ENCODE measurements at regions not wholly inside any gene's neighbourhood (a gene's known extent, or its start where the extent isn't known, plus 50 kb on each side); places are given as distances from the start of the nearest gene placed in this dataset.
"Not testable (repeated sequence)": the region's sequence is repeated elsewhere in the genome, so short reads cannot be mapped to it uniquely, and the experiment has no call there.

DNA sequence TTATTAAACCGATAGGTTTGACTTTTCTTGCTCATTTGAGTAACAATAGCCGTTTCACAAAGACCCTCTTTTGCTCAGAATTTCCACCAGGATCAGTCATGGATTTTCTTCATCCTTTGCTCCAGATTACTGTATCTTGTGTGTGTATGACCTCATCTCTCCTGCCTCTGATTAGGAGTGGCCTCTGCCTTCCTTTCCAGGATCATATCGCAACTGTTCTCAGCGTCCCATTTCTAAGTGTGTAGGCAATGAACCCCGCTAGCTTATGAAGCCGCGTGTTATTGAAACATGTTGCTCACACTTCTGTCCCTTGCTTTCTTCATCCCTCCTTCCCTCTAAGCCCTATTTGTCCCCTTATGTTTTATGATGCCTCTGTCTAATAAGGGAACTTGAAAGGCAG is 169.8 kb upstream of the RPS23 start:
- Mint-ChIP-seq H3K27ac (no peak overlapping the region), H3K27me3 (ENCODE audit: low read depth) (peaks cover 1% of the 10 kb centered on the region), H3K4me1 (ENCODE audit: low read depth) (no peaks in the 10 kb centered on the region), H3K4me3 (ENCODE audit: low read depth) (no peak overlapping the region), H3K9me3 (no peaks in the 10 kb centered on the region), H3K36me3 (ENCODE audit: low read depth) (no peaks in the 10 kb centered on the region)
- no peak for DNase-seq (ENCODE audit: low spot score)
- intact Hi-C loops (cut with micrococcal nuclease), result no loop called here

DNA sequence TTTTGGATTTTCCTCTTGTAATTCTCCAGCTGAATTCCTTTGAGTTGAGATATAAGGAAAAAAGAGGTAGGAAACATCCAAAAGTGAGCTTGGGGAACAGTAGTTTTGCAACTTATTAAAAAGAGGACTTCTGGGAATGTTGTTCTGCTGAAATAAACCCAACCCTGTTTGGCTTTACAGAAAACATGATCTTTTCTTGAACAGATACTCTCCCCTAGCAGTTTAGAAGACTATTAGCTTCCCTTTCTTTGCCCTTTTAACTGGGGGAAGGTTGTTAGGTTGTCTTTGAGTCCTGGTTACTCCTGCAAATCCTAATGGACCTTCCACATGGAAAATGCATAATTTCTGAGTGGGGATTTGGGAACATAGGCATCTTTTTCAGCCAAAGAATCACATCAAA is 168.7 kb upstream of the RPS23 start:
- Mint-ChIP-seq H3K36me3 (ENCODE audit: low read depth) (no peaks in the 10 kb centered on the region), H3K4me1 (ENCODE audit: low read depth) (no peaks in the 10 kb centered on the region), H3K27me3 (ENCODE audit: low read depth) (peaks cover 1% of the 10 kb centered on the region), H3K9me3 (no peaks in the 10 kb centered on the region), H3K27ac (no peak overlapping the region), H3K4me3 (ENCODE audit: low read depth) (no peak overlapping the region)
- intact Hi-C loops (cut with micrococcal nuclease), result no loop called here
- DNase-seq (ENCODE audit: low spot score), result no peak

- Mint-ChIP-seq H3K27me3 (ENCODE audit: low read depth) (peaks cover 1% of the 10 kb centered on the region), H3K9me3 (no peaks in the 10 kb centered on the region), H3K4me3 (ENCODE audit: low read depth) (no peak overlapping the region), H3K27ac (no peak overlapping the region), H3K36me3 (ENCODE audit: low read depth) (no peaks in the 10 kb centered on the region), H3K4me1 (ENCODE audit: low read depth) (no peaks in the 10 kb centered on the region)
- no peak for DNase-seq (ENCODE audit: low spot score)
- intact Hi-C loops (cut with micrococcal nuclease), result no loop called here
Measured at GRCh38 chr5:82445726-82446335, 167.7 kb upstream of the RPS23 start.

DNA sequence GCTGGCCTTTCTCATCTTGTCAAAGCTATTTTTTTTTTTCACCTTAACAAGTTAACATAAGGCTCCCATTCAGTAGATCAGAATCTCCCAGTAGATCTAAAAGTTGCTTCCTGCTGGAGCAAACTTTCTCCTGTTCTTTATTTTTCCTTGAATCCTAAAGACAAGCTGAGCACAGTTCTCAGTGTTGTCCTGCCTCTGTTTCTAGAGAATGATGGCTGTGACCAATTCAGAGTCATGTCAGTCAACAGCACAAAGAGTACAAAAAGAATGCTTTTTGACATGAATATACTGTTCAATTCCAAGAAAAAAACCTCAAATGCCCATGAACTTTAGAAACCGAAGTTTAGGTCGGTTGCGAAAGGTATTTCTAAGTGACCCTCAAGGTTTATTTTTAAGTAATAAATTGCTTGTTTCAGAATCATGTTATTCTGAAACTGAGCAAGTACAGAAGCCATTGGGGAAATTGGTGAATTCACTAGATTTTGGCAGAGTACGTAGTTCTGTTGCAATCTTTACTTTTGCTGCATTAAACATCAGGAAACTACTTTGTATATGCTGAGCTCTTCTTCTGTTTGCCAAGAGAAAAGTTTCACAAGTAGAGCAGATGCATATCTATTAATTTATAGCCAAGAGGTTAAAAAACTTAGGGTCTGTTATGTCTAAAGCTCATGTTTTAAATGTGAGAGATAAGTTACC is 161.7 kb upstream of the RPS23 start:
- Mint-ChIP-seq H3K9me3 (peaks cover 4% of the 10 kb centered on the region), H3K27ac (no peak overlapping the region), H3K4me3 (ENCODE audit: low read depth) (no peak overlapping the region), H3K27me3 (ENCODE audit: low read depth) (no peaks in the 10 kb centered on the region), H3K4me1 (ENCODE audit: low read depth) (no peaks in the 10 kb centered on the region), H3K36me3 (ENCODE audit: low read depth) (no peaks in the 10 kb centered on the region)
- intact Hi-C loops (cut with micrococcal nuclease), result no loop called here
- DNase-seq (ENCODE audit: low spot score), result no peak

- H3K9me3 Mint-ChIP-seq; H3K36me3 Mint-ChIP-seq (ENCODE audit: low read depth); H3K27me3 Mint-ChIP-seq (ENCODE audit: low read depth); intact Hi-C loops (cut with micrococcal nuclease); H3K4me3 Mint-ChIP-seq (ENCODE audit: low read depth); DNase-seq (ENCODE audit: low spot score); H3K27ac Mint-ChIP-seq; H3K4me1 Mint-ChIP-seq (ENCODE audit: low read depth): not testable (repeated sequence)
Measured at GRCh38 chr5:82437565-82437964, 159.4 kb upstream of the RPS23 start.

- intact Hi-C loops (cut with micrococcal nuclease), result no loop called here
- Mint-ChIP-seq H3K27me3 (ENCODE audit: low read depth) (no peaks in the 10 kb centered on the region), H3K4me1 (ENCODE audit: low read depth) (no peaks in the 10 kb centered on the region), H3K36me3 (ENCODE audit: low read depth) (no peaks in the 10 kb centered on the region), H3K27ac (no peak overlapping the region), H3K4me3 (ENCODE audit: low read depth) (no peak overlapping the region), H3K9me3 (peaks cover 4% of the 10 kb centered on the region)
- no peak for DNase-seq (ENCODE audit: low spot score)
Measured at GRCh38 chr5:82436291-82436690, 158.1 kb upstream of the RPS23 start.

- DNase-seq (ENCODE audit: low spot score); H3K4me3 Mint-ChIP-seq (ENCODE audit: low read depth); intact Hi-C loops (cut with micrococcal nuclease); H3K4me1 Mint-ChIP-seq (ENCODE audit: low read depth); H3K27me3 Mint-ChIP-seq (ENCODE audit: low read depth); H3K27ac Mint-ChIP-seq; H3K36me3 Mint-ChIP-seq (ENCODE audit: low read depth); H3K9me3 Mint-ChIP-seq: not testable (repeated sequence)
Measured at GRCh38 chr5:82434696-82435660, 156.8 kb upstream of the RPS23 start.

DNA sequence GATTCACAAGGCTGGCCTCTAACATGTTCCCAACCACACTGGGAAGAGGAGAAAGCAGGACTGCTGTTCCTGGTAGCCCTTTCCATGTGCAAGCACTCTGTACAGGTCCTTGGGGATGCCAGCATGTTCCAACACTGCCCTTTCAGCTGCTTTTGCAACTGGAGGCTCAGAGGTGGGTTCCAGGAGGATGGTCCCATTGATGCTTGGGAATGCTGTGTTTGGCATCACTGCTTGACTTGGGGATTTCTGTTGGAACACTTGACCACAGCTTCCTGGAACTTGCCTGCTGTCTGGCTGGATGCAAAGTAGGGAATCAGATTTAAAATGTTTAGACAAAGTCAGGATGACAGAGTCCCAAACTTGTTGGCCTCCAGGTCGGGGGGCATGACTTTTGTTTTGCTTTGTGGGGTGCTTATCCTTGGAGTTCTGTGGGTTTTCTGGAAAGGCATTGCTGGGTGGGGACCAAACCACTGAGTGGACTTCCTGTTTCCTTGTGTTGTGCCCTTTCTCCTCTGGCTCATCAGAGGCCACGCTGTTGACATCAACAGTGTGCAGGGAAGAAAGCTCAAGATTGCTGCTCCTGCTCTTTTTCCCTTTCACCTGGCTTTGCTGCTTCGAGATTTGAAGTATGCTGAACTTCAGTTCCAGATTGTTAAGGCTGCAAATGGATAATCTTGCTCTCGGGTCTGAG is 148.5 kb upstream of the RPS23 start:
- H3K27ac Mint-ChIP-seq, result no peak overlapping the region
- H3K9me3 Mint-ChIP-seq, result no peaks in the 10 kb centered on the region
- intact Hi-C loops (cut with micrococcal nuclease), result no loop called here
- H3K36me3 Mint-ChIP-seq (ENCODE audit: low read depth), result no peaks in the 10 kb centered on the region
- no peaks in the 10 kb centered on the region for H3K4me1 Mint-ChIP-seq (ENCODE audit: low read depth)
- H3K4me3 Mint-ChIP-seq (ENCODE audit: low read depth), result no peak overlapping the region
- H3K27me3 Mint-ChIP-seq (ENCODE audit: low read depth), result no peaks in the 10 kb centered on the region
- DNase-seq (ENCODE audit: low spot score), result no peak

DNA sequence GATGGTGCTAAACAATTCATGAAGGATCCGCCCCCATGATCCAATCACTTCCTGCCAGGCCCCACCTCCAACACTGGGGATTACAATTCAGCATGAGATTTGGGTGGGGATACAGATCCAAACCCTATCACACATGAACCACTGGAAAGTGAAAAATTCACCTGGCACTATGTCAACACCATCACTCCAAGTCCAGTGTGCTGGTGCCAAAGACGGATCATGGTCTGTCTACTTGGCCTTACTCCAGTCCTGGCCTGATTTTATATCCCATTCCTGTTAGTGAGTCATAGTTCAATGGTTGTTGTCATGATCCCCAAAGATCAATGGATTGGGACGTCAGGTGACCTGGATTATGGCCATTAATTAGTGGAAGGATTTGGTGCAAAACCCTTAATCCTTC is 147.4 kb upstream of the RPS23 start:
- H3K4me1 Mint-ChIP-seq (ENCODE audit: low read depth), result no peaks in the 10 kb centered on the region
- intact Hi-C loops (cut with micrococcal nuclease), result no loop called here
- no peak for DNase-seq (ENCODE audit: low spot score)
- no peak overlapping the region for H3K4me3 Mint-ChIP-seq (ENCODE audit: low read depth)
- H3K9me3 Mint-ChIP-seq, result no peaks in the 10 kb centered on the region
- H3K36me3 Mint-ChIP-seq (ENCODE audit: low read depth), result no peaks in the 10 kb centered on the region
- no peaks in the 10 kb centered on the region for H3K27me3 Mint-ChIP-seq (ENCODE audit: low read depth)
- no peak overlapping the region for H3K27ac Mint-ChIP-seq

DNA sequence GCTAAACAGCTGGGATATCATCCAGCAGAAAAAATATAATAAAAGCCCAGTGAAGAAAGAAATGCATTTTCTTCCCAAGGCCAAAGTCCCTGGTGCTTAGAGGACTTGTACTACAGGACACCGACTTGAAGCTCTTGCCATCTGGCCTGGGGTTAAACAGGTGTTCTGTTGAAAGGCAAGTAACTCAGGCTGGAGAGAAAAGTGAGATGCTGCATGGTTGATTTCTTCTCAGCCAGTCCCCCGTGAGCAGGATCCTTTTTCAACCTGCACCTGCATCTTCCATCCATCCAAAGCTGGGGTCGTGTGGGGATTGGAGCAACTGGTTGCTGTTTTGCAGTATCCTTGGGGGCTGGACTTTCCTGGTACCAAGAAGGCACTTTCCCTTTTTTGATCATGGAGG is 146.1 kb upstream of the RPS23 start:
- no peaks in the 10 kb centered on the region for H3K27me3 Mint-ChIP-seq (ENCODE audit: low read depth)
- intact Hi-C loops (cut with micrococcal nuclease), result no loop called here
- no peak for DNase-seq (ENCODE audit: low spot score)
- H3K9me3 Mint-ChIP-seq, result no peaks in the 10 kb centered on the region
- H3K4me1 Mint-ChIP-seq (ENCODE audit: low read depth), result no peaks in the 10 kb centered on the region
- no peaks in the 10 kb centered on the region for H3K36me3 Mint-ChIP-seq (ENCODE audit: low read depth)
- no peak overlapping the region for H3K27ac Mint-ChIP-seq
- no peak overlapping the region for H3K4me3 Mint-ChIP-seq (ENCODE audit: low read depth)

GRCh38 chr5:82422751-82423181 is 144.6 kb upstream of the RPS23 start:
- H3K4me1 Mint-ChIP-seq (ENCODE audit: low read depth), result no peaks in the 10 kb centered on the region
- intact Hi-C loops (cut with micrococcal nuclease), result no loop called here
- no peak overlapping the region for H3K4me3 Mint-ChIP-seq (ENCODE audit: low read depth)
- H3K9me3 Mint-ChIP-seq, result no peaks in the 10 kb centered on the region
- H3K27ac Mint-ChIP-seq, result no peak overlapping the region
- no peaks in the 10 kb centered on the region for H3K27me3 Mint-ChIP-seq (ENCODE audit: low read depth)
- no peak for DNase-seq (ENCODE audit: low spot score)
- H3K36me3 Mint-ChIP-seq (ENCODE audit: low read depth), result no peaks in the 10 kb centered on the region

- no peak overlapping the region for H3K27ac Mint-ChIP-seq
- no peak overlapping the region for H3K4me3 Mint-ChIP-seq (ENCODE audit: low read depth)
- intact Hi-C loops (cut with micrococcal nuclease), result no loop called here
- no peaks in the 10 kb centered on the region for H3K4me1 Mint-ChIP-seq (ENCODE audit: low read depth)
- no peaks in the 10 kb centered on the region for H3K9me3 Mint-ChIP-seq
- no peak for DNase-seq (ENCODE audit: low spot score)
- H3K27me3 Mint-ChIP-seq (ENCODE audit: low read depth), result no peaks in the 10 kb centered on the region
- H3K36me3 Mint-ChIP-seq (ENCODE audit: low read depth), result no peaks in the 10 kb centered on the region
Measured at GRCh38 chr5:82422001-82422740, 144.0 kb upstream of the RPS23 start.
